ENCODE measurements at regions not wholly inside any gene's neighbourhood (a gene's known extent, or its start where the extent isn't known, plus 50 kb on each side); places are given as distances from the start of the nearest gene placed in this dataset.

- peak; percentile 41 for DNase-seq (ENCODE audit: low read depth)
Observed at GRCh38 chr14:32004300-32004699, 72.8 kb upstream of the ARHGAP5 start.

- DNase-seq (ENCODE audit: low read depth), result no peak
Observed at GRCh38 chr14:32005628-32006027, 71.5 kb upstream of the ARHGAP5 start.

GRCh38 chr14:32006263-32007110 is 70.6 kb upstream of the ARHGAP5 start:
- DNase-seq (ENCODE audit: low read depth), result no peak

GRCh38 chr14:32007755-32008362 is 69.2 kb upstream of the ARHGAP5 start:
- DNase-seq (ENCODE audit: low read depth), result no peak

- DNase-seq (ENCODE audit: low read depth), result no peak
Observed at GRCh38 chr14:32008602-32009193, 68.4 kb upstream of the ARHGAP5 start.

GRCh38 chr14:32009221-32009975 is 67.7 kb upstream of the ARHGAP5 start:
- DNase-seq (ENCODE audit: low read depth), result no peak

- no peak for DNase-seq (ENCODE audit: low read depth)
Observed at GRCh38 chr14:32009976-32010581, 67.0 kb upstream of the ARHGAP5 start.

- DNase-seq (ENCODE audit: low read depth), result no peak
Observed at GRCh38 chr14:32010604-32011125, 66.4 kb upstream of the ARHGAP5 start.

- DNase-seq (ENCODE audit: low read depth), result no peak
Observed at GRCh38 chr14:32011225-32011624, 65.9 kb upstream of the ARHGAP5 start.

GRCh38 chr14:32012062-32012461 is 65.0 kb upstream of the ARHGAP5 start:
- DNase-seq (ENCODE audit: low read depth), result no peak

- no peak for DNase-seq (ENCODE audit: low read depth)
Observed at GRCh38 chr14:32012571-32012970, 64.5 kb upstream of the ARHGAP5 start.

GRCh38 chr14:32013083-32013482 is 64.0 kb upstream of the ARHGAP5 start:
- DNase-seq (ENCODE audit: low read depth), result no peak

GRCh38 chr14:32014057-32014456 is 63.0 kb upstream of the ARHGAP5 start:
- no peak for DNase-seq (ENCODE audit: low read depth)

- DNase-seq (ENCODE audit: low read depth), result no peak
Observed at GRCh38 chr14:32014498-32014897, 62.6 kb upstream of the ARHGAP5 start.

- DNase-seq (ENCODE audit: low read depth), result no peak
Observed at GRCh38 chr14:32015166-32015565, 61.9 kb upstream of the ARHGAP5 start.

GRCh38 chr14:32017587-32017986 is 59.5 kb upstream of the ARHGAP5 start:
- DNase-seq (ENCODE audit: low read depth), result no peak

- no peak for DNase-seq (ENCODE audit: low read depth)
Observed at GRCh38 chr14:32018391-32019092, 58.6 kb upstream of the ARHGAP5 start.

- DNase-seq (ENCODE audit: low read depth), result no peak
Observed at GRCh38 chr14:32019276-32019675, 57.8 kb upstream of the ARHGAP5 start.

- no peak for DNase-seq (ENCODE audit: low read depth)
Observed at GRCh38 chr14:32020882-32021281, 56.2 kb upstream of the ARHGAP5 start.

- DNase-seq (ENCODE audit: low read depth), result no peak
Observed at GRCh38 chr14:32021341-32021740, 55.8 kb upstream of the ARHGAP5 start.

- no peak for DNase-seq (ENCODE audit: low read depth)
Observed at GRCh38 chr14:32022525-32022924, 54.6 kb upstream of the ARHGAP5 start.
